ENCODE measurements at regions not wholly inside any gene's neighbourhood (a gene's known extent, or its start where the extent isn't known, plus 50 kb on each side); places are given as distances from the start of the nearest gene placed in this dataset.

DNA sequence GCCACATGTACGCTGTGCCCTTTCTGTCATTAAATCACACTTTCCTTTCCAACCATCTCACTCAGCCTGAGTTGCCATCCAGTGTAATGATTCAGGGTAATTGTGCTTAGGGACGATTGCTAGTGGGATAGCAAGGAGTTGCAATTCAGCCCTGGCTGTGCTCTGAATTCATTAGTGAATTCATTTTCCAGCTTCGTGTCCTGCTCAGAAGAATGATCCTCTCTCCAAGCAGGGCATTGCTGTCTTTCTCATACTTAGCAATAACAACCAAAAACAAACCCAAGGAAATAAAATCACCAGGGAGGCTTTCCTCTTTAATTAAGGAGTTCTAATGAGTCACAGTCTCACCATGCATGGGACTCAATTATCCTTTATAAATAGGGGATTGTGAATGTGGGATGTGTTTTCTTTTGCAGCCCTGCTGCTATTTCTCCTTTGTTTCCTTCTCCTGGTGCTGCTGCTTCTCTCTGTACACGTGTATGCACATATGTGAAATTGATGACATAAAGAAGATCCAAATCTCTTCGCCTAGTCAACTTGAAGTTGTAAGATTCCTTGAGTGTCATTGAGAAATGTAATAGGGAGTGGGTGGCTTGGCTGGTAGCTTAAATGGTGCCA lies 167.0 kb downstream of the TSEN15 start (continued):
- TF ChIP-seq CHD7 (IDR thresholded peaks at IDR 0.05; ENCODE audit: insufficient replicate concordance, low read length) (no peak), KDM4A (IDR thresholded peaks at IDR 0.05; ENCODE audit: low read depth, low read length, severe bottlenecking) (no peak), EZH2 (IDR thresholded peaks at IDR 0.05; ENCODE audit: low read depth, low read length, severe bottlenecking) (no peak), ASH2L (IDR thresholded peaks at IDR 0.05; ENCODE audit: low read length) (no peak), CBX5 (IDR thresholded peaks at IDR 0.05; ENCODE audit: low read depth, low read length) (no peak), SIRT6 (IDR thresholded peaks at IDR 0.05; ENCODE audit: low read length) (no peak), EP300 (IDR thresholded peaks at IDR 0.05; ENCODE audit: borderline replicate concordance in 1 of 2, low read depth in 2 of 2, low read length in 2 of 2) (no peak), POLR2A (IDR thresholded peaks at IDR 0.05; ENCODE audit: control extremely low read depth in 1 of 2, low read depth in 2 of 2, low read length in 2 of 2) (no peak), SIX5 (IDR thresholded peaks at IDR 0.05; ENCODE audit: low read depth, low read length) (no peak), CEBPB (IDR thresholded peaks at IDR 0.05; ENCODE audit: low read depth, low read length) (no peak), BACH1 (IDR thresholded peaks at IDR 0.05; ENCODE audit: low read length) (no peak), MAFK (IDR thresholded peaks at IDR 0.05; ENCODE audit: low read depth, low read length) (no peak)
